GM12892 (cell line): ENCODE measurements at regions not wholly inside any gene's neighbourhood (a gene's known extent, or its start where the extent isn't known, plus 50 kb on each side); places are given as distances from the start of the nearest gene placed in this dataset.

ENCODE experiments used
- DNase-seq: peaks from one replicate; pipeline ENCODE4 v3.0.0; 2011; ENCODE audit not compliant: insufficient read length
- FAIRE-seq: peaks from 2 replicates; lab custom pipeline; 2011; peaks lifted over from hg19 to GRCh38; lab: Jason Lieb, UNC
- POLR2A ChIP-seq: IDR thresholded peaks from 2 replicates; pipeline ENCODE4 v1.6.1; 2011; ENCODE audit warnings: low read depth, low read length, control low read depth
- POLR2AphosphoS5 ChIP-seq: IDR thresholded peaks from 2 replicates; pipeline ENCODE4 v1.6.1; 2011; ENCODE audit warnings: low read depth, low read length, control low read depth
- TAF1 ChIP-seq: IDR thresholded peaks from 2 replicates; pipeline ENCODE4 v1.6.1; 2011; ENCODE audit warnings: low read depth, mild to moderate bottlenecking, control low read depth, low read length, borderline replicate concordance

- no peak for FAIRE-seq
- no peak for TF ChIP-seq POLR2A
- TF ChIP-seq TAF1, result no peak
- no peak for TF ChIP-seq POLR2AphosphoS5
- no peak for DNase-seq
These were observed 389.7 kb downstream of the GPM6A start for GRCh38 chr4:175422331-175422730.

- no peak for DNase-seq
- no peak for FAIRE-seq
- no peak for TF ChIP-seq POLR2AphosphoS5
These were observed 388.0 kb downstream of the GPM6A start for GRCh38 chr4:175424111-175424510.

GRCh38 chr4:175427751-175428150, 384.3 kb downstream of the GPM6A start:
- DNase-seq (no peak), FAIRE-seq (no peak)
- TF ChIP-seq POLR2A (no peak), POLR2AphosphoS5 (no peak), TAF1 (no peak)

GRCh38 chr4:175431694-175432093, 380.4 kb downstream of the GPM6A start:
- DNase-seq (no peak), FAIRE-seq (no peak)

GRCh38 chr4:175435381-175435783, 376.7 kb downstream of the GPM6A start:
- no peak for DNase-seq
- TF ChIP-seq TAF1 (no peak), POLR2AphosphoS5 (no peak), POLR2A (no peak)
- FAIRE-seq, result no peak

More at GRCh38 chr4:175431694-175432093, 380.4 kb downstream of the GPM6A start:
- TF ChIP-seq POLR2AphosphoS5, result no peak
- TF ChIP-seq POLR2A, result no peak
- TF ChIP-seq TAF1, result no peak

GRCh38 chr4:175436196-175436595, 375.9 kb downstream of the GPM6A start:
- TF ChIP-seq POLR2AphosphoS5, result no peak
- TF ChIP-seq TAF1, result no peak
- no peak for TF ChIP-seq POLR2A
- no peak for DNase-seq
- no peak for FAIRE-seq

- DNase-seq (no peak), FAIRE-seq (no peak)
- TF ChIP-seq POLR2AphosphoS5 (no peak), TAF1 (no peak), POLR2A (no peak)
These were observed 371.3 kb downstream of the GPM6A start for GRCh38 chr4:175440786-175441185.

GRCh38 chr4:175441256-175441655, 370.8 kb downstream of the GPM6A start:
- no peak for DNase-seq
- TF ChIP-seq TAF1 (no peak), POLR2A (no peak), POLR2AphosphoS5 (no peak)
- no peak for FAIRE-seq

- DNase-seq (no peak), FAIRE-seq (no peak)
- TF ChIP-seq POLR2A (no peak), TAF1 (no peak), POLR2AphosphoS5 (no peak)
These were observed 368.5 kb downstream of the GPM6A start for GRCh38 chr4:175443547-175443946.

GRCh38 chr4:175444512-175444911, 367.6 kb downstream of the GPM6A start:
- FAIRE-seq, result no peak
- TF ChIP-seq POLR2A (no peak), TAF1 (no peak), POLR2AphosphoS5 (no peak)
- no peak for DNase-seq

- FAIRE-seq, result no peak
- no peak for TF ChIP-seq POLR2A
- TF ChIP-seq POLR2AphosphoS5, result no peak
- no peak for TF ChIP-seq TAF1
- no peak for DNase-seq
These were observed 365.0 kb downstream of the GPM6A start for GRCh38 chr4:175447016-175447415.

- FAIRE-seq (no peak), DNase-seq (no peak)
- TF ChIP-seq POLR2AphosphoS5, result no peak
These were observed 361.6 kb downstream of the GPM6A start for GRCh38 chr4:175450446-175450845.

GRCh38 chr4:175451238-175451965, 360.7 kb downstream of the GPM6A start:
- DNase-seq, result no peak
- no peak for TF ChIP-seq POLR2A
- TF ChIP-seq POLR2AphosphoS5, result no peak
- TF ChIP-seq TAF1, result no peak

More at GRCh38 chr4:175451238-175451965, 360.7 kb downstream of the GPM6A start:
- no peak for FAIRE-seq
